ENCODE measurements at regions not wholly inside any gene's neighbourhood (a gene's known extent, or its start where the extent isn't known, plus 50 kb on each side); places are given as distances from the start of the nearest gene placed in this dataset.
A peak's percentile ranks its signal among the peaks of the same experiment; 100 is the strongest.
"Not testable (repeated sequence)": the region's sequence is repeated elsewhere in the genome, so short reads cannot be mapped to it uniquely, and the experiment has no call there.

DNA sequence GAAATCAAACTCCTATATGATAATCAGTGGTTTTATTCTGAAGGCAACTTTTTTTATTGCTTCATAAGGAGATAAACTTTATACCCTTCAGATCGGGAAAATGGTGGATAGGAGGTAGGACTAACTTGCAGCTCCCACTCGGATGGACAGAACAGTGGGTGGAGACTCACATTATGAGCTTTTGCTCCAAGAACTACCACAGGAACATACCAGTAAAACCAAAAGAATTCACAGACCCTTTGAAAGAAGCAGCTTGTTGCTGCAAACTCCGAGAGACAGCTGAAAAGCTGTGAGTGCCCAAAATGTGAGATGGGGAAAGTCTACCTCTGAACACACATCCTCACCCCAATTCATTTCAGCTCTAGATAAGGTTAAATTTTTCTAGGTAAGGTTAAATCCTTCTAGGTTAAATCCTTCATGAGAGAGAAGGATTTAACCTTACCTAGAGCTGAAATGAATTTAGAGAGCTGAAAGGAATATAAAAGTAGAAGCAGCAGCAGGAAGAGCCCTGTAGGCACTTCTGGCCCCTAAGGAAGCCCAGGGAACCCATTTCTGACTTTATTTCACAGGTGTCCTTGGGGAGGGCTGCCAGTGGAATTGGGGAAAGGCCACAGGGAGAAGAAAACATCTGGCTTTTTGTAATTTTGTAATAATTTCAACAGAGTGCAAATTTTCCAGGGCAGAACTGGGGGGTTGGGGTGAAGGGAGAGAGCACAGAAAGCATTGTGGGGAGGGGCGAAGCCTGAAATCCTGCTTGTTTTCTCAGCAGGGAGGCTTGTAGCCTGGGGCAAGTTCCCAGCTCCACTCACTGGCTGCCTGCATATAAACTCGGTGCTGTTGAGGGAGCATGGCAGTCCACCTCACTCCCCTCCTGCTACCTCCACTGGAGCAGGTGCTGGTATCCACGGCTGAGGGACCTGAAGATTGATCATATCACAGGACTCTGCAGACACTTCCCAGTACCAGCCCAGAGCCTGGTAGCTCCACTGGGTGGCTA is 65.9 kb upstream of the HCRTR2 start:
- ATAC-seq (no peak), DNase-seq (peak in 1 of 4 donors; percentile 10)
- intact Hi-C loops (cut with DNase I) = no loop called here

GRCh38 chr6:55117267-55117666 is 57.0 kb upstream of the HCRTR2 start:
- DNase-seq (no peak), ATAC-seq (no peak)
- Histone ChIP-seq H3K4me1 (no peaks in the 10 kb centered on the region), H3K27me3 (no peaks in the 10 kb centered on the region), H3K9me3 (peaks cover 0 to 5% of the 10 kb centered on the region in 2 donors), H3K36me3 (no peaks in the 10 kb centered on the region), H3K4me3 (no peak overlapping the region), H3K27ac (no peak overlapping the region)
- TF ChIP-seq CTCF (IDR thresholded peaks at IDR 0.05) = no peak
- intact Hi-C loops (cut with DNase I) = no loop called here

More for the DNA sequence above, 65.9 kb upstream of the HCRTR2 start:
- no peaks in the 10 kb centered on the region for H3K4me1 ChIP-seq
- no peak for TF ChIP-seq CTCF (IDR thresholded peaks at IDR 0.05)
- H3K36me3 ChIP-seq = no peaks in the 10 kb centered on the region
- H3K27me3 ChIP-seq = no peaks in the 10 kb centered on the region
- H3K27ac ChIP-seq = no peak overlapping the region
- no peaks in the 10 kb centered on the region for H3K9me3 ChIP-seq
- H3K4me3 ChIP-seq = no peak overlapping the region

- peaks cover 0 to 37% of the 10 kb centered on the region in 2 donors for H3K9me3 ChIP-seq
- H3K36me3 ChIP-seq; H3K27me3 ChIP-seq; DNase-seq; H3K4me3 ChIP-seq; H3K27ac ChIP-seq; intact Hi-C loops (cut with DNase I); ATAC-seq; H3K4me1 ChIP-seq: not testable (repeated sequence)
Observed at GRCh38 chr6:55124241-55124640, 50.1 kb upstream of the HCRTR2 start.

All from left lung (tissue), 4 donors.